ENCODE measurements at regions not wholly inside any gene's neighbourhood (a gene's known extent, or its start where the extent isn't known, plus 50 kb on each side); places are given as distances from the start of the nearest gene placed in this dataset.

- no peak for TF ChIP-seq EZH2 (IDR thresholded peaks at IDR 0.05)
- TF ChIP-seq POLR2AphosphoS5 (IDR thresholded peaks at IDR 0.05; ENCODE audit: borderline replicate concordance, low read depth, low read length), result no peak
- TF ChIP-seq FOXP2 (optimal IDR thresholded peaks at IDR 0.05; ENCODE audit: control extremely low read depth, extremely low read length, insufficient read depth), result no peak
Observed at GRCh38 chr12:42725809-42726208, 136.3 kb upstream of the PRICKLE1 start.

Data from SK-N-MC (cell line).